Erythroblast (primary cell): ENCODE measurements at regions not wholly inside any gene's neighbourhood (a gene's known extent, or its start where the extent isn't known, plus 50 kb on each side); places are given as distances from the start of the nearest gene placed in this dataset.
A peak's percentile ranks its signal among the peaks of the same experiment; 100 is the strongest.
"Not testable (repeated sequence)": the region's sequence is repeated elsewhere in the genome, so short reads cannot be mapped to it uniquely, and the experiment has no call there.

ENCODE experiments used
- DNase-seq, 2 experiments: peaks; one replicate each; lab custom pipeline; 2025; lab: John Stamatoyannopoulos, UW
- GATA1 ChIP-seq: IDR thresholded peaks from 2 replicates; pipeline ENCODE4 v1.6.1; 2011; ENCODE audit warnings: low read depth, mild to moderate bottlenecking, control low read depth, low read length, moderate library complexity
- POLR2A ChIP-seq: IDR thresholded peaks from 2 replicates; pipeline ENCODE4 v1.6.1; 2011; ENCODE audit warnings: mild to moderate bottlenecking, low read length

GRCh38 chr14:106728611-106729010, 1202.2 kb downstream of the TMEM121 start:
- no peak for DNase-seq

GRCh38 chr14:106729551-106729950, 1203.2 kb downstream of the TMEM121 start:
- DNase-seq: no peak
- no peak for TF ChIP-seq POLR2A

More at GRCh38 chr14:106728611-106729010, 1202.2 kb downstream of the TMEM121 start:
- no peak for TF ChIP-seq GATA1

GRCh38 chr14:106733771-106734170, 1207.4 kb downstream of the TMEM121 start:
- no peak for DNase-seq
- TF ChIP-seq POLR2A (no peak), GATA1 (no peak)

- no peak for DNase-seq
- no peak for TF ChIP-seq POLR2A
- TF ChIP-seq GATA1: no peak
Observed at GRCh38 chr14:106737021-106737420, 1210.6 kb downstream of the TMEM121 start.

- TF ChIP-seq GATA1: no peak
- TF ChIP-seq POLR2A: no peak
Observed at GRCh38 chr14:106738075-106738474, 1211.7 kb downstream of the TMEM121 start.

GRCh38 chr14:106738598-106739258, 1212.3 kb downstream of the TMEM121 start:
- peak in 1 of 2 experiments; percentile 6 for DNase-seq

More at GRCh38 chr14:106738075-106738474, 1211.7 kb downstream of the TMEM121 start:
- DNase-seq: no peak

GRCh38 chr14:106741086-106741827, 1214.9 kb downstream of the TMEM121 start:
- peak; percentile 25 to 49 for DNase-seq

GRCh38 chr14:106745016-106745767, 1218.8 kb downstream of the TMEM121 start:
- DNase-seq: not testable (repeated sequence)

- DNase-seq: not testable (repeated sequence)
Observed at GRCh38 chr14:106750089-106750488, 1223.7 kb downstream of the TMEM121 start.

GRCh38 chr14:106753751-106754150, 1227.4 kb downstream of the TMEM121 start:
- DNase-seq: not testable (repeated sequence)

- not testable (repeated sequence) for DNase-seq
Observed at GRCh38 chr14:106757444-106757843, 1231.1 kb downstream of the TMEM121 start.

GRCh38 chr14:106761886-106762816, 1235.8 kb downstream of the TMEM121 start:
- not testable (repeated sequence) for DNase-seq

- DNase-seq: not testable (repeated sequence)
Observed at GRCh38 chr14:106764968-106765369, 1238.6 kb downstream of the TMEM121 start.

GRCh38 chr14:106766145-106766544, 1239.8 kb downstream of the TMEM121 start:
- no peak for TF ChIP-seq POLR2A
- TF ChIP-seq GATA1: no peak
- DNase-seq: no peak

GRCh38 chr14:106766551-106767277, 1240.3 kb downstream of the TMEM121 start:
- DNase-seq: not testable (repeated sequence)

GRCh38 chr14:106768230-106768629, 1241.8 kb downstream of the TMEM121 start:
- DNase-seq: not testable (repeated sequence)

- not testable (repeated sequence) for DNase-seq
Observed at GRCh38 chr14:106768972-106769700, 1242.8 kb downstream of the TMEM121 start.

- not testable (repeated sequence) for DNase-seq
Observed at GRCh38 chr14:106770158-106770672, 1243.8 kb downstream of the TMEM121 start.
